ENCODE measurements at regions not wholly inside any gene's neighbourhood (a gene's known extent, or its start where the extent isn't known, plus 50 kb on each side); places are given as distances from the start of the nearest gene placed in this dataset.
A peak's percentile ranks its signal among the peaks of the same experiment; 100 is the strongest.

GRCh38 chr17:13405080-13405479 is 196.6 kb downstream of the HS3ST3A1 start:
- 86 to 98% (median 91%) methylated on average over 1 of the region's 1 CpG for WGBS, 5 donors
- Histone ChIP-seq H3K4me3 (no peak overlapping the region), H3K9me3 (no peaks in the 10 kb centered on the region), H3K4me1 (no peaks in the 10 kb centered on the region), H3K27me3 (no peaks in the 10 kb centered on the region), H3K27ac (no peak overlapping the region), H3K36me3 (no peaks in the 10 kb centered on the region)
- no peak for DNase-seq
- TF ChIP-seq EP300 (IDR thresholded peaks at IDR 0.05) (no peak), CTCF (IDR thresholded peaks at IDR 0.05) (no peak), POLR2A (IDR thresholded peaks at IDR 0.05) (no peak)
- intact Hi-C loops (cut with DNase I; ENCODE audit: low total_unique reads), result no loop called here

- H3K27ac ChIP-seq, result no peak overlapping the region
- no peaks in the 10 kb centered on the region for H3K36me3 ChIP-seq
- intact Hi-C loops (cut with DNase I; ENCODE audit: low total_unique reads), result no loop called here
- WGBS, 5 donors, result 60 to 77% (median 65%) methylated on average over 4 of the region's 4 CpGs
- peak in 1 of 2 donors; percentile 12 for DNase-seq
- no peaks in the 10 kb centered on the region for H3K4me1 ChIP-seq
- H3K27me3 ChIP-seq, result no peaks in the 10 kb centered on the region
- H3K9me3 ChIP-seq, result no peaks in the 10 kb centered on the region
- no peak for TF ChIP-seq EP300 (IDR thresholded peaks at IDR 0.05)
- no peak for TF ChIP-seq POLR2A (IDR thresholded peaks at IDR 0.05)
- TF ChIP-seq CTCF (IDR thresholded peaks at IDR 0.05), result no peak
- no peak for TF ChIP-seq POLR2AphosphoS5 (IDR thresholded peaks at IDR 0.05)
- H3K4me3 ChIP-seq, result no peak overlapping the region
Observed at GRCh38 chr17:13403982-13404946, 197.5 kb downstream of the HS3ST3A1 start.

GRCh38 chr17:13400491-13400890 is 201.2 kb downstream of the HS3ST3A1 start:
- Histone ChIP-seq H3K4me3 (no peak overlapping the region), H3K36me3 (no peaks in the 10 kb centered on the region), H3K4me1 (no peaks in the 10 kb centered on the region), H3K27ac (no peak overlapping the region), H3K9me3 (no peaks in the 10 kb centered on the region), H3K27me3 (no peaks in the 10 kb centered on the region)
- intact Hi-C loops (cut with DNase I; ENCODE audit: low total_unique reads), result no loop called here
- TF ChIP-seq POLR2AphosphoS5 (IDR thresholded peaks at IDR 0.05) (no peak), EP300 (IDR thresholded peaks at IDR 0.05) (no peak), POLR2A (IDR thresholded peaks at IDR 0.05) (no peak), CTCF (IDR thresholded peaks at IDR 0.05) (no peak)
- 77 to 88% (median 80%) methylated on average over 2 of the region's 2 CpGs for WGBS, 5 donors
- DNase-seq, result no peak

GRCh38 chr17:13398853-13399252 is 202.9 kb downstream of the HS3ST3A1 start:
- no peak for DNase-seq
- Histone ChIP-seq H3K27me3 (no peaks in the 10 kb centered on the region), H3K27ac (no peak overlapping the region), H3K36me3 (no peaks in the 10 kb centered on the region), H3K4me1 (no peaks in the 10 kb centered on the region), H3K4me3 (no peak overlapping the region), H3K9me3 (no peaks in the 10 kb centered on the region)
- 71 to 91% (median 90%) methylated on average over 1 of the region's 1 CpG for WGBS, 5 donors
- intact Hi-C loops (cut with DNase I; ENCODE audit: low total_unique reads), result no loop called here
- no peak for TF ChIP-seq EP300 (IDR thresholded peaks at IDR 0.05)
- no peak for TF ChIP-seq POLR2AphosphoS5 (IDR thresholded peaks at IDR 0.05)
- no peak for TF ChIP-seq POLR2A (IDR thresholded peaks at IDR 0.05)
- TF ChIP-seq CTCF (IDR thresholded peaks at IDR 0.05), result no peak

Data from stomach (tissue), 8 donors.